ENCODE measurements at regions not wholly inside any gene's neighbourhood (a gene's known extent, or its start where the extent isn't known, plus 50 kb on each side); places are given as distances from the start of the nearest gene placed in this dataset.

- POLR2A ChIA-PET = no interaction called here
- no peak for DNase-seq (ENCODE audit: low read depth, low spot score)
- H3K4me3 ChIP-seq (ENCODE audit: low read depth, low read length) = no peak overlapping the region
- CTCF ChIA-PET = no interaction called here
- no peak for TF ChIP-seq CTCF (IDR thresholded peaks at IDR 0.05; ENCODE audit: insufficient read depth, low read length, missing control alignments)
Observed at GRCh38 chr9:80866576-80867227, 822.6 kb downstream of the TLE1 start.

- DNase-seq (ENCODE audit: low read depth, low spot score) = no peak
- H3K4me3 ChIP-seq (ENCODE audit: low read depth, low read length) = no peak overlapping the region
- ChIA-PET POLR2A (no interaction called here), CTCF (no interaction called here)
- TF ChIP-seq CTCF (IDR thresholded peaks at IDR 0.05; ENCODE audit: insufficient read depth, low read length, missing control alignments) = no peak
Observed at GRCh38 chr9:80866121-80866520, 823.2 kb downstream of the TLE1 start.

- ChIA-PET POLR2A (interaction anchor here (0.5 kb wide), 1 partner anchor 1614 kb away, joined by 4 read pairs; no protein-coding TSS in a partner anchor), CTCF (no interaction called here)
- no peak for DNase-seq (ENCODE audit: low read depth, low spot score)
- H3K4me3 ChIP-seq (ENCODE audit: low read depth, low read length) = no peak overlapping the region
- TF ChIP-seq CTCF (IDR thresholded peaks at IDR 0.05; ENCODE audit: insufficient read depth, low read length, missing control alignments) = no peak
Observed at GRCh38 chr9:80843028-80843427, 846.3 kb downstream of the TLE1 start.

GRCh38 chr9:80842389-80842788 is 847.0 kb downstream of the TLE1 start:
- no peak overlapping the region for H3K4me3 ChIP-seq (ENCODE audit: low read depth, low read length)
- POLR2A ChIA-PET = no interaction called here
- CTCF ChIA-PET = no interaction called here
- no peak for TF ChIP-seq CTCF (IDR thresholded peaks at IDR 0.05; ENCODE audit: insufficient read depth, low read length, missing control alignments)
- DNase-seq (ENCODE audit: low read depth, low spot score) = peak; percentile 28

- no peak for TF ChIP-seq CTCF (IDR thresholded peaks at IDR 0.05; ENCODE audit: insufficient read depth, low read length, missing control alignments)
- CTCF ChIA-PET = no interaction called here
- DNase-seq (ENCODE audit: low read depth, low spot score) = no peak
- POLR2A ChIA-PET = no interaction called here
- H3K4me3 ChIP-seq (ENCODE audit: low read depth, low read length) = no peak overlapping the region
Observed at GRCh38 chr9:80841888-80842287, 847.5 kb downstream of the TLE1 start.

- TF ChIP-seq CTCF (IDR thresholded peaks at IDR 0.05; ENCODE audit: insufficient read depth, low read length, missing control alignments) = no peak
- no peak overlapping the region for H3K4me3 ChIP-seq (ENCODE audit: low read depth, low read length)
- ChIA-PET CTCF (no interaction called here), POLR2A (no interaction called here)
- DNase-seq (ENCODE audit: low read depth, low spot score) = no peak
Observed at GRCh38 chr9:80839821-80840675, 849.3 kb downstream of the TLE1 start.
